GM19455 (cell line): ENCODE measurements at regions not wholly inside any gene's neighbourhood (a gene's known extent, or its start where the extent isn't known, plus 50 kb on each side); places are given as distances from the start of the nearest gene placed in this dataset.

Experiments used
- ATAC-seq: cut with Tn5 transposase; IDR thresholded peaks from one replicate; pipeline ENCODE4 v1.9.1; 2021; ENCODE audit not compliant: unreplicated experiment

GRCh38 chr2:19045151-19045550 is 313.3 kb downstream of the OSR1 start:
- no peak for ATAC-seq

GRCh38 chr2:19043893-19044292 is 314.5 kb downstream of the OSR1 start:
- ATAC-seq: no peak

GRCh38 chr2:19041434-19042041 is 316.9 kb downstream of the OSR1 start:
- no peak for ATAC-seq

GRCh38 chr2:19038071-19039015 is 320.1 kb downstream of the OSR1 start:
- no peak for ATAC-seq

GRCh38 chr2:19036091-19036490 is 322.3 kb downstream of the OSR1 start:
- no peak for ATAC-seq

GRCh38 chr2:19035238-19035637 is 323.2 kb downstream of the OSR1 start:
- no peak for ATAC-seq

GRCh38 chr2:19033240-19033639 is 325.2 kb downstream of the OSR1 start:
- ATAC-seq: no peak

- ATAC-seq: no peak
Observed at GRCh38 chr2:19031642-19032041, 326.8 kb downstream of the OSR1 start.

GRCh38 chr2:19029655-19030054 is 328.8 kb downstream of the OSR1 start:
- ATAC-seq: no peak

GRCh38 chr2:19028587-19029375 is 329.6 kb downstream of the OSR1 start:
- ATAC-seq: no peak

- no peak for ATAC-seq
Observed at GRCh38 chr2:19027626-19028025, 330.8 kb downstream of the OSR1 start.

GRCh38 chr2:19026261-19026660 is 332.2 kb downstream of the OSR1 start:
- ATAC-seq: no peak

- ATAC-seq: no peak
Observed at GRCh38 chr2:19022334-19022733, 336.1 kb downstream of the OSR1 start.

- ATAC-seq: no peak
Observed at GRCh38 chr2:19021721-19022120, 336.7 kb downstream of the OSR1 start.

GRCh38 chr2:19021100-19021476 is 337.3 kb downstream of the OSR1 start:
- no peak for ATAC-seq

GRCh38 chr2:19020144-19021099 is 338.0 kb downstream of the OSR1 start:
- no peak for ATAC-seq

- no peak for ATAC-seq
Observed at GRCh38 chr2:19009510-19009909, 348.9 kb downstream of the OSR1 start.

- no peak for ATAC-seq
Observed at GRCh38 chr2:19003554-19003953, 354.9 kb downstream of the OSR1 start.

- no peak for ATAC-seq
Observed at GRCh38 chr2:19000776-19001175, 357.6 kb downstream of the OSR1 start.

GRCh38 chr2:18999198-18999597 is 359.2 kb downstream of the OSR1 start:
- no peak for ATAC-seq

GRCh38 chr2:18998491-18998890 is 359.9 kb downstream of the OSR1 start:
- ATAC-seq: no peak
